ENCODE measurements at regions not wholly inside any gene's neighbourhood (a gene's known extent, or its start where the extent isn't known, plus 50 kb on each side); places are given as distances from the start of the nearest gene placed in this dataset.

DNA sequence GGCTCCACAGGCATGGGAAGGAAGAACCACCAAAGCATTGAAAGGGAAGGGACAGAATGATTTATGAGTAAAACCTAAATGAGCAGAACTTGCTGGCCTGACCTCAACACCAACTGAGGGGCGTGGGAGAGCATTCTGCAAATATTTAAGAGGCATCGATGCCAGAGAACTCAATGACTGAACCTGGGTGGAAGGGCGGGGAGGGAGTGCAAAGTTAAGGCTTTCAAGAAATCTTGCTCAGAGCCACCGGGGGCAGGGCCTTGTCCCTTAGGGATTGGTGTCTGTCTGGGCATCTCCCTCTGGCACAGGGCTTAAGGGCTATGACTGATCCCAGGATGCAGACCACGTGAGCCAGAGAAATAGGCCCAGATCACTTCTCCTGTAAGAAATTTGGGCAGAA, 137.1 kb downstream of the ADAMTS15 start:
- DNase-seq (ENCODE audit: low read depth) = no peak

GRCh38 chr11:130587658-130588057, 139.2 kb downstream of the ADAMTS15 start:
- no peak for DNase-seq (ENCODE audit: low read depth)

- no peak for DNase-seq (ENCODE audit: low read depth)
These were observed 140.0 kb downstream of the ADAMTS15 start for GRCh38 chr11:130588471-130588870.

DNA sequence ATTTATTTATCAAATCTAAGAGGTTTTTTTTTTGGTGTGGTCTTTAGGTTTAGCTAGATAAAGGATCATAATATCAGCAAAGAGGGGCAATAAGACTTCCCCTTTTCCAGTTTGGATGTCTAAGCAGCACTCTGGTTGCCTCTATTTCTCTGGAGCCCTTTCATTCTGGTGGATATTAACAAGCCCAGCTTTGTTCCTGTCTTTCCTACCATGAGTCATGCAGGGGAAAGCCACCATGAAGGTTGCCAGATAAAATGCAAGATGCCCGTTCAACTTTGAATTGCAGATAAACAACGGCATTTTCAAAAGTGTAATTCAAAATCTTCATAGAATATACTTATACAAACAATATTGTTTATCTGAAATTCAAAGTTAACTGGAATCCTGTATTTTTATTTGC, 143.6 kb downstream of the ADAMTS15 start:
- no peak for DNase-seq (ENCODE audit: low read depth)

DNA sequence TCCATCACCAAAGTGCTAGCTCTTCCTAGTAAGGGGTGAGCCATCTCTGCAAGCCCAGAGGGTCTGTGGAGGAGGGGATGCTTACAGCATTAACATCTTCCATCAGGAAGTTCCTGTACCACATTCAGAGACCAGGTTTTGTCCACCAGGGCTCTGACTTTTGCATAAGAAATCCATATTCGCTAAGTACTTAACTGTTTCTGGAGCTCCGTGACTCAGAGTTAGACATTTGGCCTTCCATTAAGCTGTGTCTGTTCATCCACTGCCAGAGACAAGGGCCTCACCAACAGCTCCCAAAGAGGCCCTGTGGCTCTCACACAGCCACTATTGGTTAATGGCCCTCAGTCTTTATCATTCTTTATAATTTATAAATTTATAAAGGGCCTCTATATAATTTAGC, 144.6 kb downstream of the ADAMTS15 start:
- DNase-seq (ENCODE audit: low read depth) = no peak

DNA sequence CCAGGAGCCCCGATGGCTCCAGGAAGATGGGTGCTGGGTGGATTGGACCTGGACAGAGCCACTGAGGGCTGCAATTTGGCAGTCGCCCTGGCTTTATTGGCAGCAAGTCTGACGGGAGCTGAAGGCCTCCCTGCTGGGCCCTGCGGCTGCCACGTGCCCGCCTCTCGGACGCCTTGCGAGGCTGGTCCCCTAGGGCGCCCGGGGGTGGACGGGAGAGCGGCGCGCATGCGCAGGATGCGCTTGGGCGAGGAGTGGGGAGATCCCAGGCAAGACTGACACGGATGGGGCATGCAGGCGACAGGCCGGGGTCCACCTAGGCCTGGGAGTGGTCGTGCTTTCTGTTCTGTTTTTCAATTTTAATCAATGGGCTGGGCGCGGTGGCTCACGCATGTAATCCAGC, 150.0 kb downstream of the ADAMTS15 start:
- no peak for DNase-seq (ENCODE audit: low read depth)

DNA sequence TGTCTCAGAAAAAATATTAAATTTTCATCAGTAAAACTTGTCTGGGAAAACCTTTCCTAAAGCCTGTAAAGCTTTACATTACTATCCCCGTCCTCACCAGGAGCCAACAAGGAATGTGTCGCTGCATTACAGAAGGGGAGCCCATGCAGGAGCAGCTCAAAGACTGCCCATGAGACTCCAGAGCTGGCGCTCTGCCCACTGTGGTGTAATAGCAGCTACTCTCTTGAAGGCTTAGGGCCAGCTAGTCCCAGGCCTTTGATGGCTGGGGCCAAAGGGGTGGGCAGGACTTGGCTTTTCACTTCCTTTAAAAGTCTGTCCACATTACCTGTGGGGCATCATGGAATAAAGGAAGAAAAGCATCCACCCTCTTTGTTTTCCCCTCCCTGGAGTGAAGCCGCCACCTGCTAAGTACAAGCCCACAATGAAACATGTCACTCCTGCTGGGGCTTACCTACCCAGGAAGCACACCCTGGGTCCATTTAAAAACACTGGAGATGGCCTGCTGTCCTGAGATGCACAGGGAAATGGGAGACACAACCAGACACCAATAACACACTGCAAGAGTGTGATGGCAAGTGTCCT, 150.7 kb downstream of the ADAMTS15 start:
- DNase-seq (ENCODE audit: low read depth) = no peak

- DNase-seq (ENCODE audit: low read depth) = no peak
These were observed 151.7 kb downstream of the ADAMTS15 start for GRCh38 chr11:130600139-130600538.

- no peak for DNase-seq (ENCODE audit: low read depth)
These were observed 152.2 kb downstream of the ADAMTS15 start for GRCh38 chr11:130600616-130601015.

GRCh38 chr11:130601141-130601540, 152.7 kb downstream of the ADAMTS15 start:
- no peak for DNase-seq (ENCODE audit: low read depth)

GRCh38 chr11:130601764-130602460, 153.5 kb downstream of the ADAMTS15 start:
- no peak for DNase-seq (ENCODE audit: low read depth)

DNA sequence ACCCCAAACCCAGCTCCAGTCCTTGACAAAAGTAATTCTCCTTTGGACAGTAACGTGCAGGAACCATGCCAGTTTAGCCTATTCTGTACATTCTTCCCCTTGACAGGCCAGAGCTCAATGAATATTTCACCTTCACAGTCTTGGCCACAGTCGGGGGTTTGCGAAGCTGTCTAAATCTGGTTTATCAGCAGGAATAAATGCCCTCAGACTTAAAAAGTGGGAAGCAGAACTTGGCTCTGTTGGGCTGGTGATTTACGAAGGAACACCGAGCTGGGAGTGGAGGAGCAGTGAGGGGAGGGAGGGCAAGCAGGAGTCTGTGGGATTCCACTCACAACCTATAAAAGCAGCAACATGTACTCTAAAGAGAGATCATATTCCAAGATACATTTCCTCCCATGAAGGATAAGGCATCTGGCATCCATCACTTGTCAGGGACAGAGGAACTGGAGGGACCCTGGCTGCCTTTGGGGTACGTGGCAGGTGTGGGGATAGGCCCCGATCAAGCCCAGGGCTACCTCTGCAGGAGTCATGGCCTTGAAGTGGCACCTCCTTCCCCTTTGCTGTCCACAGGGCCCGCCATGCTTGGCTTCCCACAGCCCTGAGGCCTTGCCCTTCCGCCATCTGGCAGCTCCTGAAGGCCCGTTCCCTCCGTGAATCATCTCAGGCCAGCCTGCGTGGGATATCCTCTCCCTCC, 154.3 kb downstream of the ADAMTS15 start:
- DNase-seq (ENCODE audit: low read depth) = no peak

DNA sequence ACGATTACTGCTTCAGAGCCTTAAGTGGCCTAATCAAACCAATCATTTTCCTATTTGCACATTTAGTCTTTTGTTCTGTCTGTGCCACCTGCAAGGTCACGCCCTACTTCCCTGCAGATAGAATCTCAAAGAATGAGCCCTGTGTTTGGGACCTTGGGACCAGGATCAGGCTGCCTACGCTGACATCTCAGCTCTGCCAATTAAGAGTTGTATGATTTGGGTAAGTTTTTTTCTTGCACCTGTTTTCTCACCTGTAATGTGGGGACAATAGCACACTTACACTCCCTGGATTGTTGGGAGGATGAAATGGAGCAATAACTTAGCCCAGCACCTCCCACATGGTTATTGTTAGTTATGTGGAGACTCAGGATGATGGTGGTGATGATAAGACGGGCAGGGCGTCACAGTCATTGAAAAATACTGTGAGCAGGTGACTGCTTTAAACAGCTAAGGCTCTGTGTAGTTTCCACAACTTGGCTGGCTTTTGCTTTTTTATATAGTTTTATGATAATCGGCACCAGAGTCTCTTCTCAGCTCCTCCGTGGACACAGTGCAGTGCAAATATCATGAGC, 155.0 kb downstream of the ADAMTS15 start:
- no peak for DNase-seq (ENCODE audit: low read depth)

DNA sequence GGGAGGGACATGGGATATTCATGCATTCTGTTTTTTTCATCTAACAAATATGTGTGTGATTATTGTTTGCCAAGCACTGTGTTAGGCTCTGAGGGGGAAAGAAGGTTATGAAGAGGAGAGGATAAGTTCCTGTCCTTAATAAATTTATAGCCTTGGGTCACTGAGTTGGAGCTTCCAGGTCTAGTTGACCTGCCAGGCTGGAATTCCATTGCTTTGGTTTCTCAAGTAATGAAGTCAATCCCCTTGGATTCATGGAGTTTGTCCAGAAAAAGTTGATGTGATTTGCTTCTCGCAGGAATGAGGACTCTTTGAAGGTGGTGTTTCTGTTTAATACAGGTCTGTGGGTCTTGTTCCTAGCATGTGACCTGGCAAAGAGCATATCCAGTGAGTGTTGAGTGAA, 156.2 kb downstream of the ADAMTS15 start:
- DNase-seq (ENCODE audit: low read depth) = no peak

DNA sequence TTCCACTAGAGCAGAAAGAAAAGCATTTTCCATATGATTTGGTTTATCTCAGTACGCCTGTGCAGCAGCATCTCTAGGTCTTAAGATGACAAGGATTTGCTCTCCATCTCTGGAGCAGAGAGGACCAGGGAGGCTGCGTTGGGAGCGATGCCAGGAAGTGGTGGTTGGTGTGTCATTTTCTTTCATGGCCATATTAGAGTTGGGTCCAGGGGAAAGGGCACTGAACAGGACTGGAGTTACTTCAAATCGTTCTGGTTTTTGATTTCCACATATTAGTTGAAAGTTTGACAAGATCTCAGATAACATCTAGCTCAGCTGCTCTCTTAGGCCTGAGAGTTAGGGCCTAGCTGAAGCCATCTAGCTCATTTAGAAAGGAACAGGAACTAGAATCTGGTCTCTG, 157.7 kb downstream of the ADAMTS15 start:
- no peak for DNase-seq (ENCODE audit: low read depth)

DNA sequence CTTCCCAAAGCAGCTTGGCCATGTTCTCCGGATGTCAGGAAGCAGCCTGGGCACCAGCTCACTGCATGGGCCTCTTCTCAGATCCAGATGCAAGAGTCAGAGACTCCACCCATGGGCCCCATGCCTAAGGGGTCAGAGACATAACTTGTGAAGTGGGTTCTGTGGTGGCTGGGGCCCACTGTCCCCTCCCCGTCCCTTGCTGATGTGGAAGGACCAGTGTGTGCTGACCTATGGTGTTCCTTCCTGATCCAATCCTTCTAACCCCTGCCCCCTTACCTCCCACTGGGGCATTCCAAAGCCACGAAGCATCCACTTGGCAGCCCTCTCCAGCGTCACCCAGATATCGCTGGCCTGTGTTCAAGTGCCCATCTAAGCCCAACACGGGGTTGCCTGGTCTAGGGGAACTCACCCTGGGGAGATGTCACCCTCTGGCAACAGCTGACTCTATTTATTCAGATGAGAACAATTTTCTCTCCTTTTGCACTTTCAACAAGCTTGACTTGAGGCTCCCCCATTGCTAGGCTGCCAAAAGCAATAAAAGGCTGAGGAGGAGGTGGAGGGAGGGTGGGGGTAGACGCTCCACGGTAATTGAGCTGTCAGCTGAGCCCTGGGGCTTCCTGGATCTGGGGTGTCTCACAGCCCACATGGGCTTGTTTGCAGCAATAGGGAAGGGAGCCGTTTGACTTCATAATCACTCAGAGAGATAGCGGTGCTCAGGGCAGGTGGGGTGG, 158.5 kb downstream of the ADAMTS15 start:
- no peak for DNase-seq (ENCODE audit: low read depth)

GRCh38 chr11:130608287-130608686, 159.8 kb downstream of the ADAMTS15 start:
- no peak for DNase-seq (ENCODE audit: low read depth)

- DNase-seq (ENCODE audit: low read depth) = no peak
These were observed 160.9 kb downstream of the ADAMTS15 start for GRCh38 chr11:130609121-130610035.

DNA sequence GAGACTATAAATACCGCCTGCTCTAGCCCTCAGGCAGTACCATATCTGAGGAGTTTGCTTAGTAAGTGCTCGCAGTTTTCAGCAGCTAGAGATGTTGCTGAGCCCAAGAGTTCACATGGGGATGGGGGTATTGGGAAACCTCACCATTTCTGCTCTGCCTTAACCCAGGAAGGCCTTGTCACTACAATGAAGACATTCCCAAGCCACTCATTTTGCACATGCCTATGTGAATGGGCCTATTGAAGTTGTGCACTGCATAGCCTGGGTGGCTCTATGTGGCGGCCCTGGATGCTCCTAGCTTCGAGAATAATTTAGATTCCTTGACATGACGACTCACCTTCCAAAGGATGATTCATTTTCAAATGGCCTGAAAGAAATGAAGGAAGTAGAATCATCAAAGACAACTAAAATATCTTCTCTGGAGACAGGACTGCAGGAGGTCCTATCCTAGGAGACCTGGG, 163.4 kb downstream of the ADAMTS15 start:
- no peak for DNase-seq (ENCODE audit: low read depth)

GRCh38 chr11:130612291-130612851, 163.9 kb downstream of the ADAMTS15 start:
- DNase-seq (ENCODE audit: low read depth) = no peak

- no peak for DNase-seq (ENCODE audit: low read depth)
These were observed 165.0 kb downstream of the ADAMTS15 start for GRCh38 chr11:130613396-130613795.
